A172 (cell line): ENCODE measurements at regions not wholly inside any gene's neighbourhood (a gene's known extent, or its start where the extent isn't known, plus 50 kb on each side); places are given as distances from the start of the nearest gene placed in this dataset.

Experiments used
- DNase-seq: peaks from one replicate; pipeline ENCODE4 v3.0.0-alpha.2; 2015; ENCODE audit warnings: low spot score

GRCh38 chr3:139778682-139779233 is 101.0 kb upstream of the NMNAT3 start:
- DNase-seq = no peak

- peak; percentile 22 for DNase-seq
Measured at GRCh38 chr3:139774560-139775302, 97.0 kb upstream of the NMNAT3 start.

- peak; percentile 89 for DNase-seq
Measured at GRCh38 chr3:139772539-139773500, 95.0 kb upstream of the NMNAT3 start.

DNA sequence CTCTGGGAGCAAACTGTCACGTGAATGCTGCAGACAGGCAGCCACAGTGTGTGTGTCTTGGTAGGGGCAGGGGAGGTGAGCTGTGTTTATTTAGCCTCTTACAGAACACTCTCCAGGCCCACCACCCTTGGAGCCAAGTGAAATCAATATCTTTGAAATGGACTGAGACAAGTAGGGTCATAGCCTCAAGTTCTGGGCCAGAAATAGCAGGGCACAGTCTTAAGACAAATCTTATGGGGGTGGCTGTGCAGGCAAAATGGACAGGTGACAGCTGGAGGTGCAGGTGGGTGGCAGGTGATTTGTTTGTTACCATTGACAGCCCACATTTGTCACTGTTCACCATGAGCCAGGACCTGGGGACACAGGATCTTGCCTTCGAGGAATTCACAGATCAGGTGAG is 93.6 kb upstream of the NMNAT3 start:
- no peak for DNase-seq

- DNase-seq = no peak
Measured at GRCh38 chr3:139770577-139770976, 92.8 kb upstream of the NMNAT3 start.

DNA sequence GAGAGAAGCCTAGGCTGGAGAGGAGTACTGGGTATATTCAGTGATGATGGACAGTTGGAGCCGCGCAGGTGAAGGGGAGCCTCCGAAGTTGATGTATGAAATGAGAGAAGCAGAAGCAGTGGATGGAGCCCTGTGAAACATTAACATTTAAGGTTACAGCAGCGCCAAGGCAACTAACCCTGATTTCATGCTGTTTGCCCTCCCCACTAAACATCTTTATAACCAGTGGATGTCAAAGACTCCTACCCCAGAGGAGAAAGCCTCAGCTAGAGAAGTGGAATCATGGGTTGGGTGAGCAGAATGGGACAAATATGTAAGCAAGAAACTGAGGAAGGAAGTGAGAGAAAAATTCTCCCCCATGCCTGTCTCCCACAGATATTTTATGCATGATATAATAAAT is 92.0 kb upstream of the NMNAT3 start:
- DNase-seq = no peak

- DNase-seq = peak; percentile 94
Measured at GRCh38 chr3:139764936-139765335, 87.2 kb upstream of the NMNAT3 start.

DNA sequence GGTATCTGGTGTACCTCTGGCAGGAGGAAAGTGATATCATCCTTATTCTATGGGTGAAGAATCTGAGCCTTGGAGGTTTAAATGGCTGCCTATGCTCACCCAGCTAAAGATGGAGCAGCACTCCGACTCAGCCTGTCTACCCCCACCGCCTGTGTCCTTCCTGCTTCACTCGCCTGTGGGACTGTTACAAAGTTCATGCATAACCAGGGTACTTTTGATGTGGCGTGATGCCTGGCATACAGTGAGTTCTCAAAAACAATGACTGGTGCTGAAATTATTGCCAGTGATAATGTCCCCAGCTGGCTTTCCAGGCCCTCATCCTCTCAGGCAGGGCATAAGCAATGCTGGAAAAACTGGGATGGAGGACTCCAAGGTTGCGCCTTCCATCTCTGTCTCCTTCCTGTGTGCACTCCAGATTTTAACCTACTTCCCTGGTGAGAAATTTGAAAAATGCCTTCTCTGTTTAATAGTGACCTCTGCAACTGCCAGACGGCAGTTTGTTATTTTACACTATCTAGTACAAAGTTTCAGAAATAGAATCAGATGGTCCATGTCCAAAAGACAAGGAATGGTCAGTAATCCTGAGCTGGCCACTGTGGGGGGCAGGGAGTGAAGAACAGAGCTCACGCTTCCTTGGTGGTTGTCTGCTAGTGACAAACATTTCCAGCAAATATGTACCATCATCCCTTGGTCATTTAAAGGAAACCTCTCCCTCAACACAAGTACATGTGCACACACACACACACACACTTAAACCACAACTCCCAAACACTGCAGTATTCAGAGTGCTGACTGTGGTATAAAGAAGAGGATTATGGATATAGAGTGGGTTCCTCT is 86.5 kb upstream of the NMNAT3 start:
- no peak for DNase-seq

- DNase-seq = no peak
Measured at GRCh38 chr3:139762302-139762701, 84.5 kb upstream of the NMNAT3 start.

DNA sequence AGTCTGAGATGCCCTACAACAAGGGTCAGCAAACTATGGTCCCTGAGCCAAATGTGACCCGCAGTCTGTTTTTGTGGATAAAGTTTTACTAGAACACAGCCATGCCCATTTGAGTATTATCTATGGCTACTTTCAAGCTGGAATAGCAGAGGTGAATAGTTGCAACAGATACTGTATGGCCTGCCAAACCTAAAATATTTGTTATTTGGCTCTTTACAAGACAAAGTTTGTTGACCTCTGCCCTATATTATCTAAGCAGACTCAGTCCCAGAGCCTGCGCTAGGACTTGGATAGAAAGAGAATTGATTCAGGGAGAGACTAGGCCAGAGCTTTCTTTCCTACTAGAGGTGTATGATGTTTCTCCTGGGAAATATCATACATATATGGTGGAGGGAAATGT is 81.7 kb upstream of the NMNAT3 start:
- DNase-seq = no peak

- peak; percentile 75 for DNase-seq
Measured at GRCh38 chr3:139758654-139759291, 81.0 kb upstream of the NMNAT3 start.

DNA sequence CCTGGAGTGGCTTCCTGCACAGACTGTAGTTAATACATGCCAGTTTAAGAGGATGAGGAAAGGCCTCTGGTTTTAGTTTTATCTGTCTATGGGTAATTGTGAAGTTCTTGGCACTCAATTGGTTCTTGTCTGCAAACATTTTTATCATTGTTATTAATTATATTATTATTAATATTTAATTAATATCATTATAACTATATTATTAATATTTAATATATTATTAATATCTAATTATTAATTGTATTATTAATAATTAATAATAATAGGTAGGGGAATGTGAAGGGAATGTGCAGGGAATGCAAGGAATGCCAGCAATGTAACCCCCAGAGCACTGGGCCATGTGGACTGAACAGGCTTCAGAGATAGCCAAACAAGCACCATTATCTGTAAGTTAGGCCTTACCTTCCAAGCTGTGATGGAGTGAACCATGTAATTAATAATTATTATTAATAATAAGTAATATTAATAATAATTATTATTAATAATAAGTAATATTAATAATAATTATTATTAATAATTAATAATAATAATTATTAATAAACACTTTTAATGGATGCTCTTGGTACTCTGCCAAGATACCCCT is 79.8 kb upstream of the NMNAT3 start:
- no peak for DNase-seq

GRCh38 chr3:139756529-139757103 is 78.8 kb upstream of the NMNAT3 start:
- DNase-seq = no peak

DNA sequence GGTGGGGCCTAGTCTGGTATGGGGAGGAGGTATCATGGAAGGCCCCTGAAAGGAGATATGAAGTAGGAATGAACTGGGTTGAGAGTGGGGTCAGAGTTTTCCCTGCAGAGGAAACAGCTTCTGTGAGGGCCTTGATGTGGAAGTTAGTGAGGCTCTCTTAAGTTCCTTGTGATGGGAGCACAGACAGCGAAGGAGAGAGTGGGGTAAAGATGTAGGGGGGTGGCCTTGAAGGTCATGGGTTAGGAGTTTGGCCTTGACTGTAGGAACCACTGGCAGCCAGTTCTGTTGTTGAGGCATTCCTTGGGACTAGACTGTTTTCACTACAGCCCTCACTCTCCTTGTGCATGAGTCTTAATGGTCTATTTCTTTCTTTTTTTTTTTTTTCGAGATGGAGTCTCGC is 77.8 kb upstream of the NMNAT3 start:
- DNase-seq = no peak

- no peak for DNase-seq
Measured at GRCh38 chr3:139751789-139752188, 74.0 kb upstream of the NMNAT3 start.

GRCh38 chr3:139746481-139746880 is 68.7 kb upstream of the NMNAT3 start:
- no peak for DNase-seq

DNA sequence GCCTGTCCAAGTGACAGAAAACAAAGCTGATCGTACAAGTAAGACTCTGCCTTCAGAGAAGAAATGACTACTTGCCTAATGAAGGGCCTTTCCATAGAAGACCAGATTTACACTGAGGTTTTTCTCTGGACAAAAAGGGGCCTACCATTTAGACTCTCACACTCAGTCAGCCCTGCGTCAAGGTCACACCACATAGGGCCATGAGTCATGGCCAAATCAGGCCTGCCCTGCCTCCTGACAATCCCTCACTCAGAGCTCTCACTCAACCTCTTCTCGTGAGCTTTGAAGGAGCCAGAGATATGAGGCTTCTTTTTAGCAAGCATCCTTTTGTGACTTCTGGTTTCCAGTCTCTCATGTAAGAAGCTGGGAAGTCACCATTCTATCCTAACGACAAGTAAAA is 68.1 kb upstream of the NMNAT3 start:
- peak; percentile 64 for DNase-seq

DNA sequence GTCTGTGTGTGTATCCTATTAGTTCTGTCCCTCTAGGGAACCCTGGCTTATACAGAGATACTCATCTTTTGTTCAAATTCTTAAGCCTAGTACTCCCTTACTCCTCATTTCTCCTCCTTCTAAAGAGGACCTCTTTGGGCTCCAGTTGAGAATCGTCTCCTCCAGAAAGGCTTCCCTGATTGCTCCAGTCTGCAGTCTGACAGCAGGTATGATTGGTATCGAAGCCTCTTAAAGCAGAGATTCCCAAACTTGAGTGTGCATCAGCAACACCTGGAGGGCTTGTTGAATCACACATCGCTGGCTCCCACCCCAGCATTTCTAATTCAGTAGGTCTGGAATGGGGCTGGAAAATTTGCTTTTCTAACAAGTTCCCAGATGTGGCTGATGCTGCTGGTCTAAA is 60.9 kb upstream of the NMNAT3 start:
- DNase-seq = no peak

- DNase-seq = no peak
Measured at GRCh38 chr3:139737682-139738361, 60.0 kb upstream of the NMNAT3 start.

DNA sequence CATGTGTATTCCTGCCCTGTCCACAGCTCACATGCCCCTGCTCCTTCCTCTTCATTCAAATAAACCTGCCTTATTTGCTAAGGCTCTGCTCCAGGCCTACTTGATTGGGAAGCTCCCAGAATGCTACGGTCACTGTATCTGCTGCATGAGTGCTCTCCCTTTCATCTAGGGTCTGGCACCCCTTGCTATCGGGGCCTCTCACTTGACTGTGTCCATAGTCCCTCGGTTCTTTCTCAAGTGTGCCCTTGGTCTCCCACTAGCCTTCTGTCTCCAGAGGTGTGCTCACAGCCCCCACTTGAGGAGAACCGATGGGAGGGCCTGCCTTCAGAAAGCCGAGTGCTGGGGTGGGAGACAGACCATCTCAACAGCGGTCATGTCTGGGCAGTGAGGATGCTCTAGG is 57.4 kb upstream of the NMNAT3 start:
- DNase-seq = no peak
